Calu3 (cell line): ENCODE measurements at regions not wholly inside any gene's neighbourhood (a gene's known extent, or its start where the extent isn't known, plus 50 kb on each side); places are given as distances from the start of the nearest gene placed in this dataset.

Experiments
- BruUV-seq: library from RNA; stranded (reverse); fragments of 400-500 nt; replicated peaks from 2 replicates; lab custom pipeline; 2021; lab: Mats Ljungman, UMichigan
- CTCF ChIA-PET: fragments of 300-600 bp; sonication (Branson Sonifier 250); formaldehyde crosslinking; loops from one replicate; lab custom pipeline; 2022; ENCODE audit warnings: antibody characterized with exemption; lab: Charles Lee
- DNase-seq: peaks from one replicate; pipeline ENCODE4 v3.0.0; 2022
- H3K27ac Mint-ChIP-seq: one replicate; pipeline ENCODE4 v1.8.0; 2022; ENCODE audit warnings: mixed read lengths; ENCODE audit not compliant: unreplicated experiment
- H3K27me3 Mint-ChIP-seq: one replicate; pipeline ENCODE4 v1.8.0; 2022; ENCODE audit warnings: mixed read lengths; ENCODE audit not compliant: unreplicated experiment
- H3K36me3 Mint-ChIP-seq: one replicate; pipeline ENCODE4 v1.8.0; 2022; ENCODE audit warnings: mild to moderate bottlenecking, moderate library complexity, mixed read lengths; ENCODE audit not compliant: insufficient read depth, unreplicated experiment
- H3K4me1 Mint-ChIP-seq: one replicate; pipeline ENCODE4 v1.8.0; 2022; ENCODE audit warnings: mild to moderate bottlenecking, low read depth, mixed read lengths; ENCODE audit not compliant: unreplicated experiment
- H3K4me3 Mint-ChIP-seq: one replicate; pipeline ENCODE4 v1.8.0; 2022; ENCODE audit warnings: mild to moderate bottlenecking, low read depth, moderate library complexity, mixed read lengths; ENCODE audit not compliant: unreplicated experiment
- H3K9me3 Mint-ChIP-seq: one replicate; pipeline ENCODE4 v1.8.0; 2022; ENCODE audit warnings: low read depth, mixed read lengths; ENCODE audit not compliant: unreplicated experiment
- intact Hi-C: fragments of 100-400 bp; cut with micrococcal nuclease; formaldehyde crosslinking; loops from one replicate; pipeline ENCODE4 v1.10.0; 2022; ENCODE audit not compliant: unreplicated experiment
- TF ChIP-seq, protein P1 (sequence below): fragments of 200-600 bp; IDR thresholded peaks from one replicate; pipeline ENCODE4 v1.8.0; 2022; ENCODE audit warnings: antibody characterized with exemption; ENCODE audit not compliant: unreplicated experiment

DNA sequence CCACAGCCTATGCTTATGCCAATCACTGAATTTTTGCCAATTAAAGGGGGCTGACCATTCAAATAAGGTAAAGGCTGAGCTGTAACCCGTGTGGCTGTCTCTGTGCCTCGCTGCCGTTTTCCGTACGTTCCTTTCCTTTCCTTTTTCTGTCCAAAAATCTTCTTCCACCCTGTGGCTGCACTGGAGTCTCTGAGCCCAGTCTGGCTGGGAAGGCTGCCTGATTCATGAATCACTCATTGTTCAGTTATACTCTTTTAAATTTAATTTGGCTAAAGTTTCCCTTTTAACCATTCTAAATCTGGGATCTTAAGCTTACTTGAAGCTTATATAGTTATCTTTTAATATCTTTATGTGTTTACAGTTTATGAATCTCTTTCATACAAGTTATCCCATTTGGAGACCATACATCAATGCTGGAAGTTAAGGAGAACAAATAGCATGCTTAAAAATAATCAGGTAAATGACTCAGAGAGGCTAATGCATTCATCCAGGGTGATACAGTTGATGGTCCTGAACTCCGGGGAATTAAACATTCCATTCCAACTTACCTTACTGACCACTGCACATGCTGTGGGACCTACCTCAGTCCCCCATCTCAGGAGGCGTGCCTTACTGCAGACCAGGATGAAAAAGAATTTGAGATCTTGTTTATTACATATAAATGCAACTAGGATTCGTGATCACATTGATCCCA, 385.3 kb upstream of the ADARB2 start:
- Mint-ChIP-seq H3K27me3 (no peaks in the 10 kb centered on the region), H3K36me3 (no peaks in the 10 kb centered on the region), H3K9me3 (peaks cover 15% of the 10 kb centered on the region), H3K27ac (no peak overlapping the region), H3K4me1 (no peaks in the 10 kb centered on the region), H3K4me3 (no peak overlapping the region)
- CTCF ChIA-PET: no interaction called here
- no peak for DNase-seq
- TF ChIP-seq, protein P1, sequence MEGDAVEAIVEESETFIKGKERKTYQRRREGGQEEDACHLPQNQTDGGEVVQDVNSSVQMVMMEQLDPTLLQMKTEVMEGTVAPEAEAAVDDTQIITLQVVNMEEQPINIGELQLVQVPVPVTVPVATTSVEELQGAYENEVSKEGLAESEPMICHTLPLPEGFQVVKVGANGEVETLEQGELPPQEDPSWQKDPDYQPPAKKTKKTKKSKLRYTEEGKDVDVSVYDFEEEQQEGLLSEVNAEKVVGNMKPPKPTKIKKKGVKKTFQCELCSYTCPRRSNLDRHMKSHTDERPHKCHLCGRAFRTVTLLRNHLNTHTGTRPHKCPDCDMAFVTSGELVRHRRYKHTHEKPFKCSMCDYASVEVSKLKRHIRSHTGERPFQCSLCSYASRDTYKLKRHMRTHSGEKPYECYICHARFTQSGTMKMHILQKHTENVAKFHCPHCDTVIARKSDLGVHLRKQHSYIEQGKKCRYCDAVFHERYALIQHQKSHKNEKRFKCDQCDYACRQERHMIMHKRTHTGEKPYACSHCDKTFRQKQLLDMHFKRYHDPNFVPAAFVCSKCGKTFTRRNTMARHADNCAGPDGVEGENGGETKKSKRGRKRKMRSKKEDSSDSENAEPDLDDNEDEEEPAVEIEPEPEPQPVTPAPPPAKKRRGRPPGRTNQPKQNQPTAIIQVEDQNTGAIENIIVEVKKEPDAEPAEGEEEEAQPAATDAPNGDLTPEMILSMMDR: no peak
- intact Hi-C loops: no loop called here
- no TSS peak for BruUV-seq

DNA sequence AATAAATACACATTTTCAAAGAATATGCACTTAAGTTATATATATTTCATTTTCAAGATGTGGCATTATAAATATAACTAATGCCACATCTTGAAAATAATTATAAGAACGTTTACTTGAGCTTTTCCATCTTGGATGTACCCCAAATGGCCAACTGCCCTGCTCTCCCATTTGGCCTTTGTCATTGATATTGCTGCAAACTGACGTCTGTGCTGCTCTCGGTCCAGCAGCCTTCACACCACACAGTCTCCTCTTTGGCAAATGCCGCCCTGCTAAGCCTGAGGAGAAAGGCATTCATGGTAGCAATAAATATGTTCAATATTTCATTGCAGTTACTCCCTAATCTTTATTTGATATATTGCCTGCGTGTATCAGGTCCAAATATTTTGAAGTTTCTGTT, 384.6 kb upstream of the ADARB2 start:
- no peak for DNase-seq
- CTCF ChIA-PET: no interaction called here
- Mint-ChIP-seq H3K9me3 (peaks cover 15% of the 10 kb centered on the region), H3K27me3 (no peaks in the 10 kb centered on the region), H3K27ac (no peak overlapping the region), H3K4me1 (no peaks in the 10 kb centered on the region), H3K4me3 (no peak overlapping the region), H3K36me3 (no peaks in the 10 kb centered on the region)
- no TSS peak for BruUV-seq
- TF ChIP-seq, protein P1: no peak
- intact Hi-C loops: no loop called here

DNA sequence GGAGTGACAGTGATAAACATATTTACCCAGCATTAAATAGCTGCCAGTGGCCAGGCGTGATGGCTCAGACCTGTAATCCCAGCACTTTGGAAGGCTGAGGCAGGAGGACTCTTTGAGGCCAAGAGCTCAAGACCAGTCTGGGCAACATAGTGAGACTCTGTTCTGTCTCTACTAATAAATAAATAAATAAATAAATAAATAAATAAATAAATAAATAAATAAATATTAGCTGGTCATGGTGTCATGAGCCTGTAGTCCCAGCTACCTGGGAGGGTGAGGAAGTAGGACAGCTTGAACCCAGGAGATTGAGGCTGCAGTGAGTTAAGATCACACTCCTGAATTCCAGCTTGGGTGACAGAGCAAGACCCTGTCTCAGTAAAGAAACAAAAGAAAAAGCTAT, 384.0 kb upstream of the ADARB2 start:
- no peak overlapping the region for H3K4me3 Mint-ChIP-seq
- no peak overlapping the region for H3K27ac Mint-ChIP-seq
- TF ChIP-seq, protein P1: no peak
- no peaks in the 10 kb centered on the region for H3K36me3 Mint-ChIP-seq
- CTCF ChIA-PET: no interaction called here
- no TSS peak for BruUV-seq
- no peaks in the 10 kb centered on the region for H3K27me3 Mint-ChIP-seq
- H3K9me3 Mint-ChIP-seq: peaks cover 11% of the 10 kb centered on the region
- no peak for DNase-seq
- intact Hi-C loops: no loop called here
- no peaks in the 10 kb centered on the region for H3K4me1 Mint-ChIP-seq

DNA sequence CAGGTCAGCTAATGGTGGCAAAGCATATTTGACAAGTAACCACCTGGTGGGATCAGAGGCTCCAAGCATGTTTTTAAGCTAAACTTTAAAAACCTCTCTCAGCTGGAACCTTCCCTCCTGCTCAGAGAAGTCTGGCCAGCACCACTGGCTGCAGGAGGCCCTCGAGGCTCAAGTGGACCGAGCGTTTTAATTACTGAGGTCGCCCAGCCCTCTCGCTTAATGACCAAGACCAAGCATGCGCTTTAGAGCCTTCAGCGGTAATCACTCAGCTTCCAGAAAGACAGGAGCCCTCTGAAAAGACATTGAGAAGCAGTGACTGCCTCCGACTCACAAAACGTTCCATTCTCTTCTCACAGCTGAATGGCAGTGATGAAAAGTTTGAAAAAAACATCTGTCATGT, 383.4 kb upstream of the ADARB2 start:
- Mint-ChIP-seq H3K4me3 (no peak overlapping the region), H3K27ac (no peak overlapping the region), H3K36me3 (no peaks in the 10 kb centered on the region), H3K27me3 (no peaks in the 10 kb centered on the region), H3K9me3 (peaks cover 7% of the 10 kb centered on the region), H3K4me1 (no peaks in the 10 kb centered on the region)
- DNase-seq: no peak
- intact Hi-C loops: no loop called here
- TF ChIP-seq, protein P1: no peak
- BruUV-seq: no TSS peak
- CTCF ChIA-PET: no interaction called here
